ENCODE measurements at regions not wholly inside any gene's neighbourhood (a gene's known extent, or its start where the extent isn't known, plus 50 kb on each side); places are given as distances from the start of the nearest gene placed in this dataset.

DNA sequence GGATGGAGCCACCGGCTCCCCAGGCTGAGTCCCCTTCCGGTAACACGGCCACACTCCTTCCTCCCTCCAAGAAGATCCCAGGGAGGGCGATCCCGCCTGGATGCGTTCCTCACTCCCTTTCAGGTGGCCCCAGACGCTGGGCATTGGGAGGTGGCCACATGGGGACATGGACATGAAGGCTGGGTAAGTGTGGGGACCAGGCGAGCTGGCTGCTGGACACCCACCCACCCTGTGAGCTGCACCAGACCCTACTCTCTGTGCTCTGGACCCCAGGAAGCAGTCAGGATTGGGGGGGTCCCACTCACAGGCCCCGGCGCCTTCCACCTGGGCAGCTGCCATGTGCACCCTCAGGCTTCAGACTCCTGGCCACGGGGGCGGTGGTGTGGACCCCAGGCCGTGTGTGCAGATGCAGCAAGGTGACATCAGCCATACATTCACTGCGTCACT lies 932.8 kb downstream of the BRD1 start:
- no peak for FAIRE-seq
- no peak for DNase-seq (ENCODE audit: insufficient read length, low spot score)

DNA sequence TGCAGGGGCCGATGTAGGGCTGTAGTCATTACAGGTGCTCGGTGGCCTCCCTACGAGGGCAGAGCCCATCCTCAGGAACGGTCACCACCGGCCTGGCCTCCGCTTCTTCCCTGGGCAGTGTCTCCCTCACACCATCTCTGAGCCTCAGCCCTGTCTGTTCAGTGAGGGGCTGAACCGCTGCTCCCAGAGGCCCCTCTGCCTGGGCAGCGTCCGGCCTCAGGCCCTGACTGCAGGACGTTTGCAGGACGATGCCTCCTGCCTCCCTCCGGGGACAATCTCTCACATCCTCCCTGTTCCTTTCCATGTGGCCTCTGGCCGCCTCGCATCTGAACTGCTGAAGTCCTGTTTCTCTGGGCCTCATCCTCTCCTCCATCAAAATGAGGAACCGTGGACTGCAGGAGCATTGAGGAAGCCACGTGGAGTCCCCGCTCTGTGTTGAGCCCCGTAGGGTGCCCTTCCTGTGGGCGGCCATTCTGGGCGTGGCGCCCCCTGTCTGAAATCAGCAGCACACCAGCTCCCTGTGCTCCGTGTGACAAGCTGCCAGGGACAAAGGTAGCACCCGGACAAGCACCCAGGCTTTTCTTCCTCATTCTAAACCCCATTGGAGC lies 933.5 kb downstream of the BRD1 start:
- FAIRE-seq (no peak), DNase-seq (ENCODE audit: insufficient read length, low spot score) (no peak)

DNA sequence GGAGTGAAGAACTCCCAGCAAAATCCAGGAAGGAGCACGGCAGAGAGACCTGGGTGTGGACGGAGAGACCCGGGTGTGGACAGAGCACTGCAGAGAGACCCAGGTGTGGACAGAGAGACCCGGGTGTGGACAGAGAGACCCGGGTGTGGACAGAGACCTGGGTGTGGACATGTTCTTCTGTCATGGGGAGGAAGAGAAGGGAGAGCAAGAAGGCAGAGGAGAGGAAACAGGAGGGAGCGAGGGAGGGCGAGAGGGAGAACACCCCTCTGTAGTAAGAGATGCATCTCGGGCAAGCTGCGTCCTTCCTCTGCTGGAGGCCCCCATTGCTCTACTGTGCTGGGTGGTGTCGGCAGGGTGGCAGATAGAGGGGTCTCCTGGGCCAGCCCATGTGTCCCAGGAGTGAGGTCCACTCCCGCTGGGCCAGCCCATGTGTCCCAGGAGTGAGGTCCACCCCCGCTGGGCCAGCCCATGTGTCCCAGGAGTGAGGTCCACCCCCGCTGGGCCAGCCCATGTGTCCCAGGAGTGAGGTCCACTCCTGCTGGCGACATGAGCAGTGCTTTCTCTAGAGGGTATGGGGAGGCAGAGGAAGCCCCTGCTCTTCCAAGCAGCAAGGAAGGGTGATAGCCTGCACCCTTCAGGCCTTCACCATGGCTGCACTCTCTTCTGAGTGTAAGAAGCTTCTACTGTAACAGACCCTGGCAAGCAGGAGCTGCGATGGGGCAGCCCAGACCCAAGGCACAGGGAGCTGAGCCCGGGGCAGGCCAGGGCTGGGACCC lies 934.2 kb downstream of the BRD1 start:
- no peak for DNase-seq (ENCODE audit: insufficient read length, low spot score)

DNA sequence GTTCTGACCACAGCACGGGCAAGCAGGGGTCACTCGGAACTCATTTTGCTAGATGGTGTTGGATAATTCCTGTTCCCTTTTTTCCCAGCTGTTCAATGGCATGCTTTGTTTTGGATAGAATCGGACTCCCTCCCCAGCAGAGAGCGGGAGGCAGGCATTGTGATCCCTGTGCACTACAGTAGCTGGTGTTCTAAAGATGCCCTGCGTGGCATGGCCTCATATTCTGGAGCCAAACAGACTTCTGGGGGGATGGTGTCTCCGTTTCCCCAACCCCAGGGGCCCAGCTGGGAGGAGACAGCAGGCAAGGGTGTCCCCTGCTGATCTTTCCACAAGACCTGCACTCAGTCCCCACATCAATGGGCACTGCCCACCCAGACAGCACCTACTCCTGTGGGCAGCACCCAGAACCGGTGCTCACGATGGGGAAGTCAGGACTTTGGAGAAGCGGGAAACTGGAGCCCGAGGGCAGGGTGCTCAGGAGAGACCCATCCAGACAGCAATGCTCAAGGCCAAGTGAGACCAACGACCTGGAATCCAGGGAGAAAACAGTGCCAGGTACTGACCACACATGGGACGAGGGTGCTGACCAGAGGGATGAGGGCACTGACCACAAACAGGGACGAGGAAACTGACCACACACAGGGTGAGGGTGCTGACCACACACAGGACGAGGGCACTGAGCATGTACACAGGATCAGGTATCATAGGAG lies 934.9 kb downstream of the BRD1 start:
- FAIRE-seq: no peak

More for the DNA sequence above, 934.2 kb downstream of the BRD1 start:
- FAIRE-seq: no peak

DNA sequence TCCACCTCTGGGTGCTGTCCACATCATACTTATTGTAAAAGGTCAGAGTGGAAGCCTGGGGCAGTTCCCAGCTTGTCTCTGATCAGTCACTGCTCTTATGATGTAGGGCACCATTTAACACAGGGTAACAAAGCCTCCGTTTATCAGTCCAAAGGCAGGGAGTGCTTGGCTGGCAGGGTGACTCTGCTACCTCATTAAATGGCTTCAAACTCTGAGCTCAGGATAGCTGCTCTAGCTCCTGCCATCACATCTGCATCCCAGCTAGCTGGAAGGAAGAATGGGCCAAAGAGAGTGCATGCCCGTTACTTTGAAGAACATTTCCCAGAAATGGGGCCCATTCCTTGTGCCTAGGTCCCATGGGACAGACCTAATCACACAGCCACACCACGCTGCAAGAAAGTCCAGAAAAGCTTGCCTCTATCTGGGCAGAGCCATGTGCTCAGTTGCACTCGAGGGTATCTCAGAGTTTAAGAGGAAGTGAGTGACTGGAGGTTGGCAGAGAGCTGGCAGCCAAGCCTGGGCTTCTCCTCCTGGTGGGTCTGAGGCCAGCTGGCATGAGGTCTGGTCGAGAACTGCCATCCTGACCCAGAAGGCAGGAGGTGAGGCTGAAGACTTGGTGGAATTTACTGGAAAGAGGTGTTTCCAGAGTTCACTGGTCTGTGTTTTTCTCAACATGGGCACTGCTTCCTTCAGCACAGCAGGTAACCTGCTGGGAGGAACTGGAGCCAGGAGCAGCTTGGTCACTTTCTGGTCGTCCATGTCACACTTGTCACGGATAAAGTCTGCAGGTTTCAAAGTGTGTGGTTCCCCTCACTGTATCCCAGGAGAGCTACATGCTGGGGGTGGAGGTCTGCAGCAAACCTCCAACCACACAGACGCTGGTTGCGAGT lies 935.7 kb downstream of the BRD1 start:
- DNase-seq (ENCODE audit: insufficient read length, low spot score) (no peak), FAIRE-seq (no peak)

More for the DNA sequence above, 934.9 kb downstream of the BRD1 start:
- no peak for DNase-seq (ENCODE audit: insufficient read length, low spot score)

DNA sequence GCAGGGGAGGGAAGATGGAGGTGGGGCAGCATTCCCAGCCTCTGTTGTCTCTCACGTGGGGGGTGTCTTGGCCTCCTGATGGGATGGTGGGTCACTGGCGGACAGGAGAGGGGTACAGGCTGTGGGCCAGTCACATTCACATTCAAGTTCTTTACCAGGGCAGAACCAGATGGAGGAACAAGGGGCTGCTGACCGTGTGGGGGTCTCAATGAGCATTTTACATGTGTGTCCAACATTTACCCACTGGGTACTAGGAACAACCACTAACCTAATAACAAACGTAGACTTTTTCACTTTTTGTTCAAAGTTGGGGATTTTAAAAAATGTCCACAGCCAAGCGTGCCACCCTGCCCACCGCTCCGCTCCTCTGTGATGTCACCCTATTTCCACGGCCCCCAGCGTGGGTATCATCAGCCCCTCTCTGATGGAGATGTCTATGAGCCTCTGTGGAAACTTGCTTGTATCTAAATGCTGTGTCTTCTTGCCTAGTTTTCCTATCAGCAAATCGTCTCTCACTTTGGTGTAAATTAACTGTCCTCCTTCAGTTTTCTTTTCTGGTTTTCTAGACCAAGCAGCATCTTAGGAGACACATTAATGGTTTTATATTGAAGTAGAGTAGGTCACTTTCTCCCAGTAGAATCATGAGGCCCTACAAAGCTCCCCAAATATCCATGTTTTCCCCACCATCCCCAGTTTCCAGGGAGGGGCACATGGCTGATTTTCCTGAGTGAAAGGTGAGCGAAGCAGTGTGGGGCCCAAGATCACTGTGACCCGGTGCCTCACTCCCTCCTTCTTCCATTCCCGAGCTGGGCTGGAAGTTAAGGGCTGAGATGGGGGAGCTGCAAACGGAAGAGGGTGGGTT lies 936.7 kb downstream of the BRD1 start:
- DNase-seq (ENCODE audit: insufficient read length, low spot score) (no peak), FAIRE-seq (no peak)

DNA sequence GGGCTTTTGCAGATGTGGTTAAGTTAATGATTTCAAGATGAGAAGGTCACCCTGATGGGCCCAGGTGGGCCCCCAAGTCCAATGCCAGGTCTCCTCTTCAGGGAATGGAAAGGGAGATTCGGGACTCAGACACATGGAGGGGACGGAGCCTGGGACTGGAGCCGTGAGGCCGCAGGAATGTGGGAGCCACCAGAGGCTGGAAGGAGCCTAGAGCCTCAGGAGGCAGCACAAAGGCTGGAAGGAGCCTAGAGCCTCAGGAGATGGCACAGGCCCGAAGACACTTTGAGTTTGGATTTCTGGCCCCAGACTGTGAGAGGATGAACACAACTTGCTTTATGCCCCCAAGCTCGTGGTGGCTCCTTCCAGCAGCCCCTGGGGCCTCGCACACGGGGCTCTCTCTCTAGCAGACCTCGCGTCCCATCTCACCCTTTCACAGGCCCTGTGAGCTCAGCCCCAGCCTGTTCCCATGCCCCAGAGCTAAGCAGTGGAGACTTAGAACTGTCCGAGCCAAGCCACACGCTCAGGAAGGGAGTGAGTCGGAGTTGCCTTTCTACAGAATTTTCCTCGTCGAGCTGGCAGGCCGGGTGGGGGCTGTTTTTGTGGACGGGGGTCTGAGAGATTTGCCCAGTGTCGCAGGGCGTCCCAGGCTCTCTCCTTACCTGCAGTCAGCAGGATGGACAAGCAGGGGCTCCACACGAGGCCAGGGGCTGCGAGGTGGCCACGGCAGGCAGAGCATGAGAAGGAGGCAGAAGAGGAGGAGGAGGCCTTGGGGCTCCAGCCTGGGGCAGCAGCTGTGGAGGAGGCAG lies 937.6 kb downstream of the BRD1 start:
- FAIRE-seq (no peak), DNase-seq (ENCODE audit: insufficient read length, low spot score) (no peak)

DNA sequence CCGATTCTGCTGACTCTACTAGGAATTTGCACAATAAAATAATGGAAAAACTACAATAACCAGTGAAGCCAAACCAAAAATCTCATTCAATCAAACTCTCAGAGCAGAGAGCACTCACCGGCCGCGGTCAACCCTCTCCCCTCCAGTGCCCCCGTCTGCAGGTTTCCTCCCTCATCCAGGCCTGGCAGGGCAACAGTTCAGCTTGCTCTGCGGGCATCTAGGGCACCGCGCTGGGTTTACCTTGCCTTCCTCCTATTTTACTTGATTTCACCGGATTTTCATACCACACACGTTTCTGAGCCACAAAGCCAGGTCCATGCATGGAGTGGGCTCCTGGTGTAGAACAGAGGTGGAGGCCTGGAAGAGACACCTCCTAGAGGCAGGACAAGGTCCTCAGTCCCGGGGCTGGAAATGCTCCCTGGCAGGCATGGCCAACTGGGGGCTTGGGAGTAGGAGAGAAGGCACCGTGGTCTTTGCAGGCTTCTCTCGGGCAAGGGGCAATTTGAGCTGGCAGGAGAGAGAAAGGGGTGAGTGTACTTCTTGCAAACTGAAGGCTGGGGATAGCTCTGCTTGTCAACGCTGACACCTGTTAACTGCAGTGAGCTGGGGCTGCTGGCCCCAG lies 938.4 kb downstream of the BRD1 start:
- DNase-seq (ENCODE audit: insufficient read length, low spot score) (no peak), FAIRE-seq (no peak)

DNA sequence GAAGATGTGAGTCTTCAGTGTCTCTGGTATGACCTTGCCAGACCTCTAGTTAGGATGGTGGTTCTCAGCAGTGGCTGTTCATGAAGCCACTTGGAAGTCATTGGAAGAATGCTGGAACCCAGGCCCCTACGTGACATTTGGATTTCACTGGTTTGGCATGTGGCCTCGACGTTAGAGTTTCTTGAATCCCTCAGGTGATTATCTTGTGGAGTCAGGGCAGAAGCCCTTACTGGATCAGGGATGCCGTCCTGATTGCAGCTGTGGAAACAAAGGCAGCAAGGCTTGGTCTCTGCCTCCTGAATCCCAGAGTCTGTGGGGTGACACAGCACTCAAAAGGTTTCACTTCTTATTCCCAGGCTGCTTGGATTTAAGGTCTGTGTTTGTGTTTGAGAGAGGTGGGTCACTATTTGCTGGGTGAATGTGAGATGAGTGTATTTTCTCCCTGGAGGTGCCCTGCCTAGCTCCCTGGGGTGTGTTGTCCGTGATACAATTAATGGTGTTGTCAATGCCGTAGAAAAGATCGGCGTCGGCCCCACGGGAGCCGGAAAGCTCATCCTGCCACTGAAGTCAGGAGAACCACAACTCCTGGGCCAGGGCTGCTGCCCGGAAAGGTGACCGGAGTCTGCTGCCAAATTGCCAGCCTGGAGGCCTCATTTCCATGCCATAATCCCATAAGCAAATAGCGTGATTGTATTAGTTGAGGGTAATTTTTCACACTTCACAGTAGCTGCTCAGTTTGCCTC lies 939.0 kb downstream of the BRD1 start:
- FAIRE-seq (no peak), DNase-seq (ENCODE audit: insufficient read length, low spot score) (no peak)

DNA sequence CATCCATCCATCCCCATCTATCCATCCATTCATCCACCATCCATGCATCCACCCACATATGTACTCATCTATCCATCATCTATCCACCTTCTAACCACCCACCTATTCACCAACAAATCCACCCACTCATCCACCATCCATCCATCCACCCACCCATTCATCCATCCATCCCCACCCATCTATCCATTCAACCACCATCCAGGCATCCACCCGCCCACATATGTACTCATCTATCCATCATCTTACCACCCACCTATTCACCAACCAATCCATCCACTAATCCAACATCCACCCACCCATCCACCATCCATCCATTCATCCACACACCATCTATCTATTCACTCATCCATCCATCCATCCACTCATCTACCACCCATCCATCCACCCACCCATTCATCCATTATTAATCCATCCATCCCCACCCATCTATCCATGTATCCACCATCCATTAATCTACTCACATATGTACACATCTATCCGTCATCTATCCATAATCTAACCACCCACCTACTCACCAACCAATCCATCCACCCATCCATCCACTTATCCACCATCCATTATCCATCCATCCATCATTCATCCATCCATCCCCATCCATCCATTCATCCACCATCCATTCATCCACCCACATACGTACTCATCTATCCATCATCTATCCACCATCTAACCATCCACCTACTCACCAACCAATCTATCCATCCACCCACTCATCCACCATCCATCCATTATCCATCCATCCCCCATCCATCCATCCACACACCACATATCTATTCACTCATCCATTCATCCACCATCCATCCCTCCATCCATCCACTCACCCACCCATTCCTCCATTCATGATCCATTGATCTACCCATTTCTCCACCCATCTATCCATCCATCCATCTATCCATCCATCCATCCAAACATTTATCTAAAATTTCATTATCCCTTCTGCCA lies 940.0 kb downstream of the BRD1 start:
- DNase-seq (ENCODE audit: insufficient read length, low spot score) (no peak), FAIRE-seq (no peak)

DNA sequence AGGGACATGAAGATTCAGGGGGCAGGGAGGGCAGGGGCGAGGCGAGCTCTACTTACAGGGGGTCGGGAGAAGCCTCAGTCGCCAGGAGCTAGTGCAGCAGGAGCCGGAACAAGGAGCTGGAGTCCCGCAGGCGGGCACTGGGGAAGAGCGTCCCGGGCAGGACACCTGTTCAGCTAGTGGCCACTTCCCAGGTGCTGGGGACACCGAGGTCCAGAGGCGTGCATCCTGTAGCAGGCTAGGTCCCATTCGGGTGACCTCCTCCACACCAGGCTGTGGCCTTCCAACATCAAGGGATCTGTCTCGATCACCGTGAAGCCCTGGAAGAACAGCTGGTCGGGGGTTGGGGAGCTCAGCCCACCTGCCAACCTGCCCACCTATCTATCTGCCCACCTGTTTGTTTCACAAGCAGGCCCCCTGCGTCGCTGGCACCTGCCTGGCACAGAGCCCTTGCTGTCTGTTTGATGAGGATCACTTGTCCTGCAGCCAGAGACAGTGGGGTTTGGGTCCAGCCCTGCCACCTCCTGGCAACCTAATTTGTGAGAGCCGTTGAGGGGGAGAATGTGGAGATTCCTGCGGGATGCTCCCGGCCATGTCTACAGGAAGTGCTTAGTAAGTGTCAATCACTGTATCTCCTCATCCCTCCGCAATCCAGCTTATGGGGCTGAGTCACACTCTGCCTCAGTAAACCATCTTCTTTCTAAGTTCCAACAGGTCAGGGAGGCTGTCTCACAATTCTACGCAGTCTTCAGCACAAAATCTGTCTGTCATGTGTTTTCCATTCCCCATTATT lies 940.9 kb downstream of the BRD1 start:
- DNase-seq (ENCODE audit: insufficient read length, low spot score) (no peak), FAIRE-seq (no peak)

DNA sequence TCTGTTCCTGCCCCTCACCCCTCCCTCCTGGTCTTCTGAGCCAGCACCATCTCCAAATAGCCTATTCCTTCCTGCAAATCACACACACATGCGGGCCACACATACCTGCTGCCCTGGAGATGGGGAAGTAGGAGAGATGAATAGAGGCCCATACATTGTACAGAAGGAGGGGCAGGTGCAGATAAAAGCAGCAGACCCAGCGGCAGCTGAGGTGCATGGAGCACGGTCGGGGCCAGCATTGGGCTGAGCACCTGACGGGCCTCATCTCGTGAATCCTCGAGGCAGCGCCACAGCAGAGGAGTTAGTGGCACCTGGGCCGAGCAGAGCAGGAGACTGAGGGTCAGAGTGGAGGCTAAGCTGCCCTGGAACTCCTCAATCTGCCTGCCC lies 941.8 kb downstream of the BRD1 start:
- FAIRE-seq (no peak), DNase-seq (ENCODE audit: insufficient read length, low spot score) (no peak)

DNA sequence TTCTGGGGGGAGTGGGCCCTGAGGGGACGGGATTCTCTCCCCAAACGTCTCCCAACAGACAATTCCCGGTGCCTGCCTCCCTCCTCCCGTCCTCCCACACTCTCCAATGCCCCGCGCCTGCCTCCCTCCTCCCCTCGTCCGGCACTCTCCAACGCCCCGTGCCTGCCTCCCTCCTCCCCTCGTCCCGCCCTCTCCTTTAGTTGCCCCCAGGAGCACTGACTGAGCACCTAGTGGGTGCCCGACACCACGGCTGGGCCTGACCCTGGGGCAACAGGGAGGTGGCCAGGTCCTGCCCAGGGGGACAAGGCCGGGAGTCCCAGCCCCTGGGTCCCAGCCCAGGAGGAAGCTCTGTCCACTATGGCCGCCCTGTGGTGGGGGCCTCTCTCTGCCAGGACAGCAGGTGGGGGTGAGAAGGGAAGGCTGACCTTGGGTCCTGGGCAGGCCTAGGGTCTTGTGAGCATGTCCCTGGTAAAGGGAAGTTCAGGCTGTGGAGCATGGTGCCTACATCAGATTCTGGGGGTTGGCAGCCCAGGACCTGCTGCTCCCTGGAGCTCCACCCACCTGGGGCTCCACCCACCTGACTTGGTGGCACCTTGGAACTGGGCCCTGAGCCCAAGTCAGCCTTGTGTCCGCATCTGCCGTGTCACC lies 942.3 kb downstream of the BRD1 start:
- no peak for FAIRE-seq
- no peak for DNase-seq (ENCODE audit: insufficient read length, low spot score)

DNA sequence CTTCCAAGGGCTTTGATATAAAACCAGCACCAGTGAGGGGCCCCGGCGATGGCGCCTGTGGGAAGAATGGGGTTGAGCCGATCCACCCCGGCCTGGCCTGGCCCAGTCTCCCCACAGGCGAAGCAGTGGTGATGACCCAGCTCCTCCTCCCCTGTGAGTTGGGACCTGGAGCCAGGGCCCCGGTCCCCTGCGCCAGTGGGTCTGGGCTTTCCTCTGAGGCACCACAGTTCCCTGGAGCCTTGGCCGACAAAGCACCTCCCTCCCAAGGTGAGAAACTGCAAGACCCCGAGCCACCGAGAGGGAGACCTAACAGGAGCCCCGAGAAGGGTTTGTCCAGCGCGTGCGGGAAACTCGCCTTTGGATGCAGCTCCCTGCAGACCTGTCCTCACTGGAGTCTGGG lies 942.9 kb downstream of the BRD1 start:
- DNase-seq (ENCODE audit: insufficient read length, low spot score) (no peak), FAIRE-seq (no peak)

DNA sequence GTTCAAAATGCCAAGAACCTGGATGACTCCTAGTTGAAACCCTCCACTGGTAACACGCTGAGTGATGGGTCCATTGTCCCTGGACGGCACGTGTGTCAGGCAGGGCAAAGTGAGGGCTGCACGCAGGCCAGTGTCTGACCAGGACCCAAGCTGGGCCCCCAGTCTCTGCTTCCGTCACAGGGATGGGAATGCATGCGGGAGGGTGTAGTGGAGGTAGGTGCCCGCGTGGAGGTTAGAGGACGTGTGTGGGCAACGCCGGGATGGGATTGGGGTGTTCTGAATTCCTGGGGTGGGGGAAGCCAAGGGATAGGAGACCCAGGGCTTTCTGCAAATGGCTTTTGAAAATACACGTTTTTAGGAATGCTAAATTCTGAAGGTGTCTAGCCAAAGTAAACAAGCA lies 943.3 kb downstream of the BRD1 start:
- FAIRE-seq: no peak
- DNase-seq (ENCODE audit: insufficient read length, low spot score): no peak

Measured in HTR-8/SVneo (cell line).